Activated CD8-positive, alpha-beta T cell treated with anti-CD3 and anti-CD28 coated beads for 36 hours (primary cell): ENCODE measurements at regions not wholly inside any gene's neighbourhood (a gene's known extent, or its start where the extent isn't known, plus 50 kb on each side); places are given as distances from the start of the nearest gene placed in this dataset.

Source experiments
- ATAC-seq: fragments of 200-7000 bp; cut with Tn5 transposase; one replicate; pipeline ENCODE4 v1.10.0; 2021; ENCODE audit warnings: mild to moderate bottlenecking, moderate library complexity
- CTCF ChIA-PET: fragments of 350-600 bp; sonication (Branson Sonifier 250); formaldehyde crosslinking; loops from one replicate; lab custom pipeline; 2021; ENCODE audit warnings: antibody characterized with exemption; lab: Charles Lee
- POLR2A ChIA-PET: fragments of 350-600 bp; sonication (Branson Sonifier 250); formaldehyde crosslinking; loops from one replicate; lab custom pipeline; 2021; ENCODE audit warnings: antibody characterized with exemption; lab: Charles Lee
- DNase-seq: peaks from one replicate; pipeline ENCODE4 v3.0.0-alpha.2; 2020
- H3K27ac Mint-ChIP-seq: one replicate; pipeline ENCODE4 v1.8.0; 2021; ENCODE audit warnings: mild to moderate bottlenecking, mixed read lengths
- H3K27me3 Mint-ChIP-seq: one replicate; pipeline ENCODE4 v1.8.0; 2021; ENCODE audit warnings: mixed read lengths
- H3K36me3 Mint-ChIP-seq: one replicate; pipeline ENCODE4 v1.8.0; 2021; ENCODE audit warnings: low read depth, mixed read lengths
- H3K4me1 Mint-ChIP-seq: one replicate; pipeline ENCODE4 v1.8.0; 2021; ENCODE audit warnings: low read depth, mixed read lengths
- H3K4me3 Mint-ChIP-seq: one replicate; pipeline ENCODE4 v1.8.0; 2021; ENCODE audit warnings: mild to moderate bottlenecking, moderate library complexity, mixed read lengths
- H3K9me3 Mint-ChIP-seq: one replicate; pipeline ENCODE4 v1.8.0; 2021; ENCODE audit warnings: mixed read lengths
- intact Hi-C: fragments of 100-400 bp; cut with micrococcal nuclease; formaldehyde crosslinking; loops from one replicate; pipeline ENCODE4 v1.10.0; 2022
- TF ChIP-seq, protein P1 (sequence below): fragments of 200-600 bp; IDR thresholded peaks from one replicate; pipeline ENCODE4 v1.8.0; 2022; ENCODE audit warnings: antibody characterized with exemption, mild to moderate bottlenecking

DNA sequence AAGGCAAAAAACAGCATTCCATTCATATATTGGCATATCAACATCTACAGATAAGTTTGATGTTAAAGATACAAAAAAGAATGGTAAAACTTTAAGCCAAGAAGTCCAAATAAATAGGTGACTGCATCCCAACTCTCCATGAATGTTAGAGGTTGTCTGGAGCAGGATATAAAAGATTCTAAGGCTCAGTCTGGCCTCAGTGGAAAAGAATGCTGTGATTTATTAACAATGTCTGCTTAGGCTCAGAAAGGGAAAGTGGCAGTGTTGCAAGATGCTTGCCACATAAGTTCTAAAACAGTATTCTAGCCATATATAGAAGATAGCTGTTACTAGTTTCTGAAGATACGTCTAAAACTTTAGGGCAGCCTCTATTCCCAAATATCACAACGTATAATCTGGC lies 179.8 kb upstream of the NBEA start:
- CTCF ChIA-PET: no interaction called here

DNA sequence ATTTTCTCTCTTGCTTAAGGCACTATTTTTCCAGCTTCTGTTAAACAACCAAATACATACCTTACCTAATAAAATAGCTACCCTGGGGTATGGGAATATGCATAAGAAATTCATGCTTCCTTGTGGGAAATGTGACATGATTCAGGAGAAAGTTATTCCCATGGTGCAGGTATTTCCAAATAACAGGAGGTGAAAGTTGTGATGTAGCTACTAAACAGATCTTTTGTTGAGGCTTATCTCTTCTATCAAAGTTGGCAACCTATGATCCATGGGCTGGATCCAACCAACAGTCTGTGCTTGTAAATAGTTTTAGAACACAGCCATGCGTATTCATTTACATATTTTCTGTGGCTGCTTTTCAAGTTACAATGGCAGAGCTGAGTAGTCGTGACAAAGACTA lies 177.8 kb upstream of the NBEA start:
- intact Hi-C loops: no loop called here
- Mint-ChIP-seq H3K4me3 (no peak overlapping the region), H3K36me3 (no peaks in the 10 kb centered on the region), H3K27ac (no peak overlapping the region), H3K9me3 (no peaks in the 10 kb centered on the region), H3K4me1 (no peaks in the 10 kb centered on the region), H3K27me3 (no peaks in the 10 kb centered on the region)
- ATAC-seq (no peak), DNase-seq (no peak)
- ChIA-PET POLR2A (no interaction called here), CTCF (no interaction called here)
- TF ChIP-seq, protein P1, sequence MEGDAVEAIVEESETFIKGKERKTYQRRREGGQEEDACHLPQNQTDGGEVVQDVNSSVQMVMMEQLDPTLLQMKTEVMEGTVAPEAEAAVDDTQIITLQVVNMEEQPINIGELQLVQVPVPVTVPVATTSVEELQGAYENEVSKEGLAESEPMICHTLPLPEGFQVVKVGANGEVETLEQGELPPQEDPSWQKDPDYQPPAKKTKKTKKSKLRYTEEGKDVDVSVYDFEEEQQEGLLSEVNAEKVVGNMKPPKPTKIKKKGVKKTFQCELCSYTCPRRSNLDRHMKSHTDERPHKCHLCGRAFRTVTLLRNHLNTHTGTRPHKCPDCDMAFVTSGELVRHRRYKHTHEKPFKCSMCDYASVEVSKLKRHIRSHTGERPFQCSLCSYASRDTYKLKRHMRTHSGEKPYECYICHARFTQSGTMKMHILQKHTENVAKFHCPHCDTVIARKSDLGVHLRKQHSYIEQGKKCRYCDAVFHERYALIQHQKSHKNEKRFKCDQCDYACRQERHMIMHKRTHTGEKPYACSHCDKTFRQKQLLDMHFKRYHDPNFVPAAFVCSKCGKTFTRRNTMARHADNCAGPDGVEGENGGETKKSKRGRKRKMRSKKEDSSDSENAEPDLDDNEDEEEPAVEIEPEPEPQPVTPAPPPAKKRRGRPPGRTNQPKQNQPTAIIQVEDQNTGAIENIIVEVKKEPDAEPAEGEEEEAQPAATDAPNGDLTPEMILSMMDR: no peak

More for the DNA sequence above, 179.8 kb upstream of the NBEA start:
- POLR2A ChIA-PET: no interaction called here
- DNase-seq: no peak
- Mint-ChIP-seq H3K36me3 (no peaks in the 10 kb centered on the region), H3K4me3 (no peak overlapping the region), H3K27ac (no peak overlapping the region), H3K27me3 (no peaks in the 10 kb centered on the region), H3K4me1 (no peaks in the 10 kb centered on the region), H3K9me3 (no peaks in the 10 kb centered on the region)
- no peak for ATAC-seq
- TF ChIP-seq, protein P1: no peak
- intact Hi-C loops: no loop called here

DNA sequence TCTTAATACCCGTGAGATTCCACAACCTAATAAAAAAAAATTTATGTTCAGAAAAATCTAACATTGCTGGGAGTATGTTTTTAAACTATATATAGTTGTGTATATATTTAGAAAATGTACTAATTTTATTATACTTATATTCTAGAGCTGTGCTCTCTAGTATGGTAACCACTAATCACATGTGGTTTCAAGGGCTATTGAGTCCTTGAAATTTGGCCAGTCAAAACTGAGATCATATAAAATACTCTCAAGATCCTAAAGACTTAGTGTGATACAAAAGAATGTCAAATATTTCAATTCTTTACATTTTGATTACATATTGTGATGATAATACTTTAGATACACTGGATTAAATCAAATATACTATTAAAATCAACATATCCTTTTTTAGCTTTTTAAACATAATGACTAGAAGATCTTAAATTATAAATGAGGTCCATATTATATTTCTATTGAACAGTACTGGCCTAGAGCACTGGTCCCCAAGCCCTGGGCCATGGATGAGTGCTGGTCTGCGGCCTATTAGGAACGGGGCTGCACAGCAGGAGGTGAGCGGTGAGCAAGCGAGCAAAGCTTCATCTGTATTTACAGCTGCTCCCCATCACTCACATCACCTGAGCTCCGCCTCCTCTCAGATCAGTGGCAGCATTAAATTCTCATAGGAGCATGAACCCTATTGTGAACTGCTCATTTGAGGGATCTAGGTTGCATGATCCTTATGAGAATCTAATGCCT lies 176.5 kb upstream of the NBEA start:
- H3K36me3 Mint-ChIP-seq: no peaks in the 10 kb centered on the region
- no peaks in the 10 kb centered on the region for H3K4me1 Mint-ChIP-seq
- intact Hi-C loops: no loop called here
- ATAC-seq: no peak
- no peaks in the 10 kb centered on the region for H3K27me3 Mint-ChIP-seq
- TF ChIP-seq, protein P1: no peak
- H3K27ac Mint-ChIP-seq: no peak overlapping the region
- no peaks in the 10 kb centered on the region for H3K9me3 Mint-ChIP-seq
- H3K4me3 Mint-ChIP-seq: no peak overlapping the region
- no peak for DNase-seq
- ChIA-PET CTCF (no interaction called here), POLR2A (interaction anchor here (1.0 kb wide), 1 partner anchor 41 kb away, joined by 3 read pairs; no protein-coding TSS in a partner anchor)

DNA sequence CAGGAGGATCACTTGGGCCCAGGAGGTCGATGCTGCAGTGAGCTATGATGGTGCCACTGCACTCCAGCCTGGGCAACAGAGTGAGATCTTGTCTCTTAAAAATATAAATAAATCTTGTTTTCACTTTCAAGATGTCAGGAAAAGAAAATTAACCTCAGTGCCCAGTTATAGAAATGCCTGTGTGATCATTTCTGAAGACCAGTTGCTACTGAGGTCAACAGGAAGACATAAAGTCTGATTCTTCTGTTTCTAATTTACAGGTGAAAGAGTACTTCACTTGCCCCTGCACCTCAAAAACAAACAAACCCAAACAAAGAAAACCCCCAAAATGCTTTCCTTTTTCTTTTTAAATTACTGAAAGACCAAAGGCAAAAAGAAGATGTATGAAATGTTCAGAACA lies 174.3 kb upstream of the NBEA start:
- TF ChIP-seq, protein P1: no peak
- no peak overlapping the region for H3K27ac Mint-ChIP-seq
- no peaks in the 10 kb centered on the region for H3K9me3 Mint-ChIP-seq
- H3K27me3 Mint-ChIP-seq: no peaks in the 10 kb centered on the region
- ChIA-PET CTCF (no interaction called here), POLR2A (no interaction called here)
- intact Hi-C loops: no loop called here
- H3K36me3 Mint-ChIP-seq: no peaks in the 10 kb centered on the region
- no peak for DNase-seq
- ATAC-seq: no peak
- no peaks in the 10 kb centered on the region for H3K4me1 Mint-ChIP-seq
- no peak overlapping the region for H3K4me3 Mint-ChIP-seq

DNA sequence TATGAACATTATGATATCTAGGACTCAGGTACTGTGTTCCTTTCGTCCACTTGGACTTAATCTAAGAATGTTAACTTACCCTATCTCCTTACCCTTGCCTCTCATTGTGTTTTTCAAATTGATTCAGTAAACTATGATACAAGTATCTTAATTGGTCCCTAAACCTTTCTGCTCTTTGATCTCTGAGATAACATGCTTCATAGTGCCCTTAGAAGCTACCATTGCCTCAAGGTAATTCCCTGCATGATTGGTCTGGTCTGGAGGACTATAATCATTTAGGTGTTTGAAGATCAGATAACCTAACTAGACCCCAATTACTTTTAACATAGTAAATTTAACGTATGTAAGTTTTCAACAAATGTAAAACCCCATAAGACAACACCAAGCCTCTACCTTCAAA lies 169.9 kb upstream of the NBEA start:
- Mint-ChIP-seq H3K4me1 (no peaks in the 10 kb centered on the region), H3K4me3 (no peak overlapping the region), H3K36me3 (no peaks in the 10 kb centered on the region), H3K27me3 (no peaks in the 10 kb centered on the region), H3K9me3 (no peaks in the 10 kb centered on the region), H3K27ac (no peak overlapping the region)
- POLR2A ChIA-PET: no interaction called here
- CTCF ChIA-PET: no interaction called here
- intact Hi-C loops: no loop called here
- TF ChIP-seq, protein P1: no peak
- DNase-seq: no peak
- ATAC-seq: no peak
